ENCODE measurements at regions not wholly inside any gene's neighbourhood (a gene's known extent, or its start where the extent isn't known, plus 50 kb on each side); places are given as distances from the start of the nearest gene placed in this dataset.

DNA sequence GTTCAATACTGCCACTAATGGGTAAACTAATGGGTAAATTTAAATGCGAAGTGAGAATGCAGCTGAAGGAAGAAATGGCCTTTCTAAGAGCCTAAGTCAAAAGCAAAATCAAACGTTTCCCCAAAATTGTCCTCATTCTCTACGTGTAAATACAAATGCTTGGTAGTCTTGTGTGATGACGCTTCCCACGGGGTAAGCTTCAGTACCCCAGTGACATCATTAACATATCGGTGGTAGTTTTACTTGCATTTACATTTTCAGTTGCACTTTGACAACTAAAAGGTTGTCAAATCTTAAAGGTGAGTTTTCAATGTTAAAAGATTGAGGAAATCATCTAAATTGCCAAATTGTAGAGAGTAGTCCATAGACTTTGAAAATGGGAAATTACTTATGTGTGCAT is 550.7 kb upstream of the CCNG1 start:
- Histone ChIP-seq H3K4me3 (ENCODE audit: control insufficient read depth in 2 of 3, extremely low read depth in 1 of 3, insufficient read depth in 2 of 3, low read depth in 1 of 3, low read length in 3 of 3) (no peak overlapping the region), H3K36me3 (ENCODE audit: control insufficient read depth in 2 of 2, extremely low read depth in 1 of 2, insufficient read depth in 2 of 2, low read length in 2 of 2) (no peaks in the 10 kb centered on the region), H3K9ac (ENCODE audit: control insufficient read depth, extremely low read depth, insufficient read depth, low read length) (no peak overlapping the region), H3K9me1 (ENCODE audit: control insufficient read depth, extremely low read depth, insufficient read depth, low read length) (no peaks in the 10 kb centered on the region), H2AFZ (ENCODE audit: control insufficient read depth, low read length) (no peak overlapping the region), H3K27me3 (ENCODE audit: control insufficient read depth, extremely low read depth, insufficient read depth, low read length) (no peaks in the 10 kb centered on the region), H3K79me2 (ENCODE audit: control insufficient read depth, insufficient read depth, low read length) (no peaks in the 10 kb centered on the region), H4K20me1 (ENCODE audit: control insufficient read depth, extremely low read depth, insufficient read depth, low read length) (no peaks in the 10 kb centered on the region), H3K4me1 (ENCODE audit: control insufficient read depth, extremely low read depth, insufficient read depth, low read length) (no peaks in the 10 kb centered on the region), H3K4me2 (ENCODE audit: control insufficient read depth, extremely low read depth, insufficient read depth, low read depth, low read length) (no peak overlapping the region), H3K27ac (ENCODE audit: control insufficient read depth, insufficient read depth, low read length) (no peak overlapping the region), H3K9me3 (ENCODE audit: control insufficient read depth, low read depth, low read length) (no peaks in the 10 kb centered on the region)
- dilution Hi-C loops (cut with MboI; ENCODE audit: extremely low pct_ligation_motif_present, low sequenced_read_pairs) = no loop called here
- TF ChIP-seq EZH2 (IDR thresholded peaks at IDR 0.05; ENCODE audit: low read length) = no peak
- TF ChIP-seq, protein P1, sequence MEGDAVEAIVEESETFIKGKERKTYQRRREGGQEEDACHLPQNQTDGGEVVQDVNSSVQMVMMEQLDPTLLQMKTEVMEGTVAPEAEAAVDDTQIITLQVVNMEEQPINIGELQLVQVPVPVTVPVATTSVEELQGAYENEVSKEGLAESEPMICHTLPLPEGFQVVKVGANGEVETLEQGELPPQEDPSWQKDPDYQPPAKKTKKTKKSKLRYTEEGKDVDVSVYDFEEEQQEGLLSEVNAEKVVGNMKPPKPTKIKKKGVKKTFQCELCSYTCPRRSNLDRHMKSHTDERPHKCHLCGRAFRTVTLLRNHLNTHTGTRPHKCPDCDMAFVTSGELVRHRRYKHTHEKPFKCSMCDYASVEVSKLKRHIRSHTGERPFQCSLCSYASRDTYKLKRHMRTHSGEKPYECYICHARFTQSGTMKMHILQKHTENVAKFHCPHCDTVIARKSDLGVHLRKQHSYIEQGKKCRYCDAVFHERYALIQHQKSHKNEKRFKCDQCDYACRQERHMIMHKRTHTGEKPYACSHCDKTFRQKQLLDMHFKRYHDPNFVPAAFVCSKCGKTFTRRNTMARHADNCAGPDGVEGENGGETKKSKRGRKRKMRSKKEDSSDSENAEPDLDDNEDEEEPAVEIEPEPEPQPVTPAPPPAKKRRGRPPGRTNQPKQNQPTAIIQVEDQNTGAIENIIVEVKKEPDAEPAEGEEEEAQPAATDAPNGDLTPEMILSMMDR (optimal IDR thresholded peaks at IDR 0.05 in 1 of 3, IDR thresholded peaks at IDR 0.05 in 1 of 3, conservative IDR thresholded peaks at IDR 0.05 in 1 of 3; ENCODE audit: extremely low read depth in 1 of 3, insufficient read depth in 2 of 3, low read length in 3 of 3) = no peak
- FAIRE-seq = no peak
- DNase-seq (ENCODE audit: low read depth, low spot score) = no peak

DNA sequence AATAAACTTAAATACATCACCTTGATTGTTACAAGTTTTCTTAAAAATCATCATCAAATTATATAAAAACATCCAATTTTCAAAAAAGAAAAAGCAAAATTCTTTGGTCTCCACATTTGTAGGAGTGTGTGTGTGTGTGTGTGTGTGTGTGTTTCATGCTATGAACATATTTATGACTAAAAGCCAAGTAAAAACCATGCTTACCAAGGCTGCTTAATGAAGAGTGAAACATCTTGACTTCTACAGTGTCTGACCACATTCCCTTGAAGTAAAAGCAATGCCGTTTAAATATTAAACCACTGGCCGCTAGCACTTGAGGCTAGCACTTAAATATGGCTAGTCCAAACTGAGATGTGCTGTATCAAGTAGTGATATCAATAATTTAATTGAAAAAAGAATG is 549.1 kb upstream of the CCNG1 start:
- H3K4me2 ChIP-seq (ENCODE audit: control insufficient read depth, extremely low read depth, insufficient read depth, low read depth, low read length) = no peak overlapping the region
- no peaks in the 10 kb centered on the region for H3K79me2 ChIP-seq (ENCODE audit: control insufficient read depth, insufficient read depth, low read length)
- no peaks in the 10 kb centered on the region for H3K27me3 ChIP-seq (ENCODE audit: control insufficient read depth, extremely low read depth, insufficient read depth, low read length)
- H4K20me1 ChIP-seq (ENCODE audit: control insufficient read depth, extremely low read depth, insufficient read depth, low read length) = no peaks in the 10 kb centered on the region
- no peak overlapping the region for H3K4me3 ChIP-seq (ENCODE audit: control insufficient read depth in 2 of 3, extremely low read depth in 1 of 3, insufficient read depth in 2 of 3, low read depth in 1 of 3, low read length in 3 of 3)
- dilution Hi-C loops (cut with MboI; ENCODE audit: extremely low pct_ligation_motif_present, low sequenced_read_pairs) = no loop called here
- no peak overlapping the region for H3K27ac ChIP-seq (ENCODE audit: control insufficient read depth, insufficient read depth, low read length)
- H3K36me3 ChIP-seq (ENCODE audit: control insufficient read depth in 2 of 2, extremely low read depth in 1 of 2, insufficient read depth in 2 of 2, low read length in 2 of 2) = no peaks in the 10 kb centered on the region
- H2AFZ ChIP-seq (ENCODE audit: control insufficient read depth, low read length) = no peak overlapping the region
- TF ChIP-seq, protein P1 (optimal IDR thresholded peaks at IDR 0.05 in 1 of 3, IDR thresholded peaks at IDR 0.05 in 1 of 3, conservative IDR thresholded peaks at IDR 0.05 in 1 of 3; ENCODE audit: extremely low read depth in 1 of 3, insufficient read depth in 2 of 3, low read length in 3 of 3) = no peak
- TF ChIP-seq EZH2 (IDR thresholded peaks at IDR 0.05; ENCODE audit: low read length) = no peak
- FAIRE-seq (no peak), DNase-seq (ENCODE audit: low read depth, low spot score) (no peak)
- H3K9me1 ChIP-seq (ENCODE audit: control insufficient read depth, extremely low read depth, insufficient read depth, low read length) = no peaks in the 10 kb centered on the region
- H3K9ac ChIP-seq (ENCODE audit: control insufficient read depth, extremely low read depth, insufficient read depth, low read length) = no peak overlapping the region
- H3K9me3 ChIP-seq (ENCODE audit: control insufficient read depth, low read depth, low read length) = no peaks in the 10 kb centered on the region
- no peaks in the 10 kb centered on the region for H3K4me1 ChIP-seq (ENCODE audit: control insufficient read depth, extremely low read depth, insufficient read depth, low read length)

Measured in keratinocyte (primary cell).